ENCODE measurements at regions not wholly inside any gene's neighbourhood (a gene's known extent, or its start where the extent isn't known, plus 50 kb on each side); places are given as distances from the start of the nearest gene placed in this dataset.
A peak's percentile ranks its signal among the peaks of the same experiment; 100 is the strongest.

DNA sequence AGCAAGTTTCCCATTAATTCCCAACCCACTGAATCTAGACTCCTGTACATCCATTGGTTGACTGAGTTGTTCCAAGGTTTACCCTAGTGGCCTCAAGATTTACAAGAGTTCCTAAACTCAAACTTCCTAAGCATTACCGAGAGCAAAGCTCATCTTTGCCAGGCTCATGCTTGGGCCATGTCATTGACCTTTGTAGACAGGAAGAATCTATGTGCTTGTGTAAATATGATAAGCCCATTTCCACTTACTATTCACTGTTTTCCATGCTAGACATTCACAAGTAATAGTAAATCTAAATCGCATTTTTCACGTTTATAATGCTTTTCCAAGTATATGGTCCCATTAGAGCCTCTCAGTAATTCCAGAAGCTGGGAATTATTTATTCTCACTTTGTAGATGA lies 534.5 kb upstream of the CLINT1 start:
- ATAC-seq (ENCODE audit: insufficient read depth, low FRiP score) (no peak), DNase-seq (no peak)
- Histone ChIP-seq H3K4me1 (ENCODE audit: control insufficient read depth in 5 of 5, insufficient read depth in 5 of 5, low read length in 5 of 5) (no peaks in the 10 kb centered on the region), H3K9ac (ENCODE audit: insufficient read depth in 1 of 2, low read length in 2 of 2) (no peak overlapping the region), H3K36me3 (ENCODE audit: control insufficient read depth in 4 of 4, insufficient read depth in 4 of 4, low read length in 4 of 4) (no peaks in the 10 kb centered on the region), H3K4me3 (no peak overlapping the region), H3K9me3 (ENCODE audit: control insufficient read depth in 4 of 4, insufficient read depth in 3 of 4, low read length in 3 of 4) (peaks cover 0 to 1% (median 0%) of the 10 kb centered on the region in 4 donors), H3K27me3 (ENCODE audit: control insufficient read depth in 3 of 3, insufficient read depth in 3 of 3, low read length in 2 of 3) (no peaks in the 10 kb centered on the region), H3K27ac (ENCODE audit: low read depth in 1 of 2, low read length in 1 of 2) (no peak overlapping the region)
- TF ChIP-seq, protein P1, sequence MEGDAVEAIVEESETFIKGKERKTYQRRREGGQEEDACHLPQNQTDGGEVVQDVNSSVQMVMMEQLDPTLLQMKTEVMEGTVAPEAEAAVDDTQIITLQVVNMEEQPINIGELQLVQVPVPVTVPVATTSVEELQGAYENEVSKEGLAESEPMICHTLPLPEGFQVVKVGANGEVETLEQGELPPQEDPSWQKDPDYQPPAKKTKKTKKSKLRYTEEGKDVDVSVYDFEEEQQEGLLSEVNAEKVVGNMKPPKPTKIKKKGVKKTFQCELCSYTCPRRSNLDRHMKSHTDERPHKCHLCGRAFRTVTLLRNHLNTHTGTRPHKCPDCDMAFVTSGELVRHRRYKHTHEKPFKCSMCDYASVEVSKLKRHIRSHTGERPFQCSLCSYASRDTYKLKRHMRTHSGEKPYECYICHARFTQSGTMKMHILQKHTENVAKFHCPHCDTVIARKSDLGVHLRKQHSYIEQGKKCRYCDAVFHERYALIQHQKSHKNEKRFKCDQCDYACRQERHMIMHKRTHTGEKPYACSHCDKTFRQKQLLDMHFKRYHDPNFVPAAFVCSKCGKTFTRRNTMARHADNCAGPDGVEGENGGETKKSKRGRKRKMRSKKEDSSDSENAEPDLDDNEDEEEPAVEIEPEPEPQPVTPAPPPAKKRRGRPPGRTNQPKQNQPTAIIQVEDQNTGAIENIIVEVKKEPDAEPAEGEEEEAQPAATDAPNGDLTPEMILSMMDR (IDR thresholded peaks at IDR 0.05; ENCODE audit: control extremely low read depth, extremely low read depth), result no peak
- WGBS, 2 donors, result 72 to 81% methylated on average over 3 of the region's 3 CpGs

DNA sequence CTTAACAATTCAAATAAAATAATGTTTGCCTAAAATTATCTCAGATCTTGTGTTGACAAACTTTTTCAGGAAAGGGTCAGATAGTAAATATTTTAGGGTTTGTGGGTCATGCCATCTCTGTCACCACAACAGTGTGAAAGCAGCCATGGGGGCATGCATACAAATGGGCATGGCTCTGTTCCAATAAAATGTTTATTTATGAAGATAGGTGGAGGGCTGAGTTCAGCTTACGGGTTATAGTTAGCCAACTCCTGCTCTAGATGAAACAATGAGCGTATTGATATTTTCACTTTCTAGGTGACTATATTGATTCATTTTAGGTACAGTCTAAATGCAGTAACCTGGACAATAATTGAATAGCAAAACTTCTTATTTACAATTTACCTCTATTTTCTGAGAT lies 533.8 kb upstream of the CLINT1 start:
- Histone ChIP-seq H3K27ac (ENCODE audit: low read depth in 1 of 2, low read length in 1 of 2) (no peak overlapping the region), H3K9me3 (ENCODE audit: control insufficient read depth in 4 of 4, insufficient read depth in 3 of 4, low read length in 3 of 4) (peaks cover 0 to 1% (median 0%) of the 10 kb centered on the region in 4 donors), H3K9ac (ENCODE audit: insufficient read depth in 1 of 2, low read length in 2 of 2) (no peak overlapping the region), H3K4me1 (ENCODE audit: control insufficient read depth in 5 of 5, insufficient read depth in 5 of 5, low read length in 5 of 5) (no peaks in the 10 kb centered on the region), H3K4me3 (no peak overlapping the region), H3K36me3 (ENCODE audit: control insufficient read depth in 4 of 4, insufficient read depth in 4 of 4, low read length in 4 of 4) (no peaks in the 10 kb centered on the region), H3K27me3 (ENCODE audit: control insufficient read depth in 3 of 3, insufficient read depth in 3 of 3, low read length in 2 of 3) (no peaks in the 10 kb centered on the region)
- ATAC-seq (ENCODE audit: insufficient read depth, low FRiP score) (no peak), DNase-seq (no peak)
- WGBS, 2 donors, result 55 to 76% methylated on average over 2 of the region's 2 CpGs
- TF ChIP-seq, protein P1 (IDR thresholded peaks at IDR 0.05; ENCODE audit: control extremely low read depth, extremely low read depth), result no peak

DNA sequence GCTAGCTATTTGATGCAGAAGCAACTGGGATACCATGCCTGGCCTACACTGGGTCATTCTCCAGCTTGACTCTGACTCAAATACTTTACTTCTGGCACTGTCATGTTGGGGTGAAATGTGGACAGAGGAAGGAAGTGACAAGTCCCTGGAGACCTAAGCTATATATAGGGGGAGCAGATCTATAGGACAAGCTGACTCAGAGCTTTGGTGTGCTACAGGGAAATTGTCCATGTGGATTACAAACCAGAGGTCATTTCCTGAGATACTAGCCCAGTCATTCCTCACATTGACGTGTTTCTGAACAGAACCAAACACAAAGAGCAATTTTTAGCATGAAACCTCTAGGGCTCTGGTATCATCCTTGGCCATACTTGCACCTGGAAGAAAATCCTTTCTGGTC lies 531.6 kb upstream of the CLINT1 start:
- 28 to 46% methylated on average over 1 of the region's 1 CpG for WGBS, 2 donors
- Histone ChIP-seq H3K36me3 (ENCODE audit: control insufficient read depth in 4 of 4, insufficient read depth in 4 of 4, low read length in 4 of 4) (no peaks in the 10 kb centered on the region), H3K27me3 (ENCODE audit: control insufficient read depth in 3 of 3, insufficient read depth in 3 of 3, low read length in 2 of 3) (no peaks in the 10 kb centered on the region), H3K9me3 (ENCODE audit: control insufficient read depth in 4 of 4, insufficient read depth in 3 of 4, low read length in 3 of 4) (no peaks in the 10 kb centered on the region), H3K4me3 (no peak overlapping the region), H3K4me1 (ENCODE audit: control insufficient read depth in 5 of 5, insufficient read depth in 5 of 5, low read length in 5 of 5) (no peaks in the 10 kb centered on the region), H3K27ac (ENCODE audit: low read depth in 1 of 2, low read length in 1 of 2) (no peak overlapping the region), H3K9ac (ENCODE audit: insufficient read depth in 1 of 2, low read length in 2 of 2) (no peak overlapping the region)
- no peak for ATAC-seq (ENCODE audit: insufficient read depth, low FRiP score)
- TF ChIP-seq, protein P1 (IDR thresholded peaks at IDR 0.05; ENCODE audit: control extremely low read depth, extremely low read depth), result no peak
- DNase-seq, result peak in 2 of 3 donors; percentile 11 to 35

DNA sequence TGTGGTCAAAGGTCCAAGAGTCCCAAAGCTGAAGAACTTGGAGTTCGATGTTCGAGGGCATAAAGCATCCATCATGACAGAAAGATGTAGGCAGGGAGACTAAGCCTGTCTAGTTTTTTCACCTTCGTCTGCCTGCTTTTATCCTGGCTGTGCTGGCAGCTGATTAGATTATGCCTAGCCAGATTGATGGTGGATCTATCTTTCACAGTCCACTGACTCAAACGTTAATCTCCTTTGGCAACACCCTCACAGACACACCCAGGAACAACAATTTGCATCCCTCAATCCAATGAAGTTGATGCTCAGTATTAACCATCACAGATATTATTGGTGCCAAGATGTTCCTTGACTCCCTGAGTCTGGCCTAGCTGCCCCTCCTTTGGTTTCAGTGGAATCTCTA lies 530.8 kb upstream of the CLINT1 start:
- H3K9ac ChIP-seq (ENCODE audit: insufficient read depth in 1 of 2, low read length in 2 of 2), result no peak overlapping the region
- TF ChIP-seq, protein P1 (IDR thresholded peaks at IDR 0.05; ENCODE audit: control extremely low read depth, extremely low read depth), result no peak
- peaks cover 0 to 2% (median 0%) of the 10 kb centered on the region in 5 donors for H3K4me1 ChIP-seq (ENCODE audit: control insufficient read depth in 5 of 5, insufficient read depth in 5 of 5, low read length in 5 of 5)
- no peak for DNase-seq
- H3K36me3 ChIP-seq (ENCODE audit: control insufficient read depth in 4 of 4, insufficient read depth in 4 of 4, low read length in 4 of 4), result no peaks in the 10 kb centered on the region
- no peaks in the 10 kb centered on the region for H3K27me3 ChIP-seq (ENCODE audit: control insufficient read depth in 3 of 3, insufficient read depth in 3 of 3, low read length in 2 of 3)
- WGBS, 2 donors, result 81 to 92% methylated on average over 4 of the region's 4 CpGs
- H3K27ac ChIP-seq (ENCODE audit: low read depth in 1 of 2, low read length in 1 of 2), result no peak overlapping the region
- no peak overlapping the region for H3K4me3 ChIP-seq
- no peak for ATAC-seq (ENCODE audit: insufficient read depth, low FRiP score)
- H3K9me3 ChIP-seq (ENCODE audit: control insufficient read depth in 4 of 4, insufficient read depth in 3 of 4, low read length in 3 of 4), result peaks cover 0 to 2% (median 0%) of the 10 kb centered on the region in 4 donors

Measured in lung (tissue), 11 donors.